Upper lobe of left lung (tissue), 4 donors: ENCODE measurements at regions not wholly inside any gene's neighbourhood (a gene's known extent, or its start where the extent isn't known, plus 50 kb on each side); places are given as distances from the start of the nearest gene placed in this dataset.

Experiments
- CTCF ChIP-seq, 6 experiments: fragments of 450-650 bp in 4 of 6; fragments of 200-600 bp in 2 of 6; sonication (generic) in 2 of 6; IDR thresholded peaks; one replicate each; pipeline ENCODE4 v1.5.1; 2016 to 2019; ENCODE audit warnings: antibody characterized with exemption in 6 of 6
- POLR2A ChIP-seq, 4 donors: fragments of 450-650 bp; IDR thresholded peaks; one replicate each; pipeline ENCODE4 v1.5.1; 2016 to 2017; ENCODE audit warnings: antibody characterized with exemption in 4 of 4, mild to moderate bottlenecking in 2 of 4

GRCh38 chr5:30505014-30505886 is 688.2 kb upstream of the CDH6 start:
- no peak for TF ChIP-seq POLR2A (IDR thresholded peaks at IDR 0.05)
- no peak for TF ChIP-seq CTCF (IDR thresholded peaks at IDR 0.05)
